GM21423 (cell line): ENCODE measurements at regions not wholly inside any gene's neighbourhood (a gene's known extent, or its start where the extent isn't known, plus 50 kb on each side); places are given as distances from the start of the nearest gene placed in this dataset.

Experiments used
- ATAC-seq: cut with Tn5 transposase; IDR thresholded peaks from one replicate; pipeline ENCODE4 v1.9.1; 2021; ENCODE audit warnings: mild to moderate bottlenecking, moderate library complexity; ENCODE audit not compliant: unreplicated experiment

GRCh38 chr4:177103619-177104018, 206.1 kb upstream of the NEIL3 start:
- no peak for ATAC-seq

DNA sequence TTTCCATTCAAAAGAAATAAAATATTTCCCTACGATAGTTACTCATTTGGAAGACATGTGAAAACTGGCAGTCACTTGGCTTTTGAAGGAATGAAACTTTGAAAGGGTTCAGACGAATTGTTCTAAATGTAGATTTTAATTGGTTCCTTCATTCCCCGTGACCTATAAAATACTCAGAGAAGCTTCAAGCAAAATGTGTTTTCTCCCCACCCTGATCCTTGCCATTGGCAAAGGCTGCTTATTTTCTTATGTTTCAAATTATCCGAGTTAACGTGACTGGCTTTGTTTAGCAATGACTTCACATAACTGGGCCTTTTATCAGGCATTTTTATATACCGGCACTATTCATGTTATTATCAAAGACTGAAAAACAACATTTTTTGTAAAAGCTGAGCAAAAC, 204.1 kb upstream of the NEIL3 start:
- ATAC-seq, result no peak

DNA sequence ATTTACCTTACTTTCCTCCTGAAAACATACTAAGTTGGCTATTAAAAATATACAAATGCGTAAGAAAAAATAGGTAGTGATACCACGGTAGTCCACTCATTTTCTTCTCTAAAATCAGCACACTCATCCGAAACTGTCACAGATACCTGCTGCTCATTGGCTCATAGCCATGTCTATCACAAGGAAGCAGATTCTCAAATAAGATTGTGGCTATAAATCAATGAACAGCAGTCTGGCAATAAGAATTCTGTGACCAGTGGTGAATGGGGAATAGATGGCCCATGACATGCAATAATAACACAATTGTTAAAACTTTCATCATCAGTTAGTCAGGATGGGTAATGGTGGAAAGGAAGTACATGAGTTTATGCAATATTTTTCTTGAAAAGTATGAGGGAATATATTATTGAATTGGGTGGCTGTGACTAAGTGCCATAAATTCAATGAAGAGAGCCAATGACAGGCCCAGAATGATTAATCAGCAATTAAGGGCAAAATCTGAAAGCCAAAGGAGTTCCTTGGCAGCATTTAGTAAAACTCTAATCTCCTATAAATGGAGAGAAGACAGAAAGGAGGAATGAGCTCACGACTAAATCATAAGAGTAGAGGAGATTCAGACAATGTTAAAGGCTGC, 202.3 kb upstream of the NEIL3 start:
- no peak for ATAC-seq

- no peak for ATAC-seq
Measured at GRCh38 chr4:177108708-177109107, 201.0 kb upstream of the NEIL3 start.

DNA sequence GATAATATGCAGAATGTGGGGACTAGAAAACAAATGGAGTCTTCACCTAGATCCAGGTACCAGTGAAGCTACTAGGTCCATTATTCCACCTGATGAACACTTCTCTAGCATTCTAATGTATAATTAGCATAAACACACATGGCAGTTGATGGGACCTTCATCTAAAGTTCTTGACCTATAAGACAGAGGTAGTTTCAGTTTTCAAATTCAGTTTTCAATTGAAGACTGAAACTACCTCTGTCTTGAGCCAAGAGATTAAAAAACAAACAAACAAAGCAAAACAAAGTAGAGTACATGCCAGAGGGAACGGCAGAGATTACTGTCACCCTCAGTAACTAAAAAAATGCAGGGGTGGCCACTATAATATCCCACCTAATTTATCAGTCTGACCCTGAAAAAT, 199.9 kb upstream of the NEIL3 start:
- no peak for ATAC-seq

DNA sequence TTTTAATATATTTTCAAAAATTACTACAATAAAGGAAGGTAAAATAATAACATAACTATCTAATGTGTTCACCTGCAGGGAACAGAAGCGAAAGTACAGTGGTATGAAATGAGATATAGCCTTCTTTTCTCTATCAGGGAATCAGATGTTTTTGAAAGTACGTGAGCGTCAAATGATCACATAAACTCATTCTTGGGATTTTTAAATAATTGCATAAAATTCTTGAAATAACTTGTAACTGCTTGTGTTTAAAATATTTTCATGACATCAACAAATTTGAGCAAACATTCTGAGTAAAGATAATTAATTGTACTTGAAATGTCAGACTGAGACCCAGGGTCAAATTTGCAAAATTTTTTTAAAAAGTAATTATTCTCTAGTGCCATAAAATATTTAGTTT, 193.5 kb upstream of the NEIL3 start:
- no peak for ATAC-seq

DNA sequence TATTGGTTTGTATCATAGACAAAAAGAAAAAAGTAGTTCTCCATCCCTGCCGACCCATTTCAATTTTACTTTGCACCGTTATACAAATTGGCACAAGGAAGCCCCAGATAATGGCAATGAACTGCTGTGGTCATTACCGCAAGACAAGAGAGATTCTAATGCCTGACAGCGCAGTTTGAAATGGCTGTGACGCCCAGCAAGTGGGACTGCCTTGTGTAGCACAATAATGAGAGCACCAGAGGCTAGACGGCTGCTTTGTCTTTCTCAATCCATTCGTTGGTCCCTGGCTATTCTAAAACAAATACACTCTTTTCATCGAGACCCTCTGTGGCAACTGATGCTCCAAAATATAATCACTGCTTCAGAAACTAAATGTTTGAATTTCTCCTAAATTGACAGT, 192.4 kb upstream of the NEIL3 start:
- no peak for ATAC-seq

DNA sequence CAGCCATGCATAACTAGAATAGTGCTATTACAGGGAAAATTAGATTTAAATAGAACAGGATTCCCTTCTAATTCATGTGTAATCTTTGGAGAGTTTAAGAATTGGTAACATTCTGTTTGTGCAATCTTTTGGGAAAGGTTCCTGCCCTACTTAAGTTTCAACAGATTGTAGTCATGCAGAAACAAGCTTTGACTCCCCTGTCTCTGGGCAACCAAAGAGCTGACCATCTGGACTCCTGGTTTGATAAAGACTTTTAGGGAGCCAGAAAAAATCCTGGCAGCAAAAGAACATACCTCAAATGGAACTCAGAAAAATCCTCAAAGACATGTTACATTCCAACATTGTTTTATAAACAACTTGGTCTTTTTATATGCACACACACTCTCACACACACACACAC, 191.1 kb upstream of the NEIL3 start:
- no peak for ATAC-seq

DNA sequence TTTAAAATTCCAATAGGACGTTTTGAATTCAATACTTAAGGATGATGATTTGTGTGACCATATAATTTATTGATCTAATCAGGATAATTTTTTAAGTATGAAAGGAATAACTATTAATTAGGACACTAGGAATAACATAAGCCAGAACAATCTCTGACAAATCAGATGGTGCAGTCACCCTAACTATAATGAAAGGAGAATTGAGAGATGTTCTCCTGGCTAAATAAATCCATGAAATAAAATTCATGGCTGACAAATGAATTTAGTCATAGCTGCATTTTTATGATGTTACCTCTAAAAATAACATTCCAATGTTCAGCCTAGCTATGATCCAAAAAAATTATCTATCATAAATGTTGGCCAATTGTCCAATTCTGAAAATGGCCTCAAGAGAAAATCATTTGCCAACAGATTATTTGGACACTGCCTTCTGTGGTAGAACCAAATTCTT, 190.6 kb upstream of the NEIL3 start:
- ATAC-seq, result no peak

DNA sequence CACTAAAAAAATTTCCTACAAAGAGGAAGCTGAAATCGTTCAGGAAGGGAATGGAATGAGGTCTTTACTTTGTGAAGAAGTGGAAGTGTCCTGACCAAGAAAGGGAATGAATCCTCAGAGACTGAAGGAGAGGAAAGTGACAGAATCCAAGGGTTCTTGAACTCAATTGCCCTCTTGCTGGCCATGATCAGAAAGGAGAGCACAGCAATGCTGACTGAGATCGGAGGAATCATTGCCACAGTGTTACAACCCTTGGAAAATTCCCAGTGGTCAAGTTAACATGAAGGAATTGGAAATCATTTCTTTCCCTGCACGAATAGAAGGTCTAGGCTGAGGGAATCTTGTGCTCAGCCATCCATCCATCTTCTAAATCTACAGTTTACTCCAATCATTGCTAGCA, 190.0 kb upstream of the NEIL3 start:
- no peak for ATAC-seq

- no peak for ATAC-seq
Measured at GRCh38 chr4:177123811-177124210, 185.9 kb upstream of the NEIL3 start.

GRCh38 chr4:177124349-177125064, 185.2 kb upstream of the NEIL3 start:
- ATAC-seq, result no peak

- no peak for ATAC-seq
Measured at GRCh38 chr4:177125656-177126055, 184.0 kb upstream of the NEIL3 start.

- no peak for ATAC-seq
Measured at GRCh38 chr4:177127658-177128057, 182.0 kb upstream of the NEIL3 start.

- no peak for ATAC-seq
Measured at GRCh38 chr4:177128306-177128705, 181.4 kb upstream of the NEIL3 start.

DNA sequence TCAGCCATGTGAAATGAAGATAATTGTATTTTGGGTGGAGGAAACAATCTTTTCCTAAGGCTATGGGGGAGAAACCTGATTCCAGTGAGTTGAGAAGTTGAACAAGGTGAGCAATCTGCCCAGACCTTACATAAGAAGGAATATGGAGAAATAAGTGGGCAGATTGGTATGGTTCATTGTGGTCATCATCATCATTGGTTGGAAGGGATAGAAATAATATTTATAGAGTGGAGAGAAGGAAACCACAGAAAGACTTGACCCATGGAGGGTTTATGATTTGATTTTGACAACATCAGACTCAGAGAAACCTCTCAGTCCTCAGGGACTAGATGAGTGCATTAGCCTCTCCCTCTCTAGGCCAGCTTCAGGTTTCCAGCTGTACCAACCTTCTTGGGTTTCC, 177.9 kb upstream of the NEIL3 start:
- no peak for ATAC-seq

- ATAC-seq, result no peak
Measured at GRCh38 chr4:177147668-177148067, 162.0 kb upstream of the NEIL3 start.

GRCh38 chr4:177155454-177155853, 154.2 kb upstream of the NEIL3 start:
- ATAC-seq, result no peak

- ATAC-seq, result no peak
Measured at GRCh38 chr4:177159600-177159999, 150.1 kb upstream of the NEIL3 start.

DNA sequence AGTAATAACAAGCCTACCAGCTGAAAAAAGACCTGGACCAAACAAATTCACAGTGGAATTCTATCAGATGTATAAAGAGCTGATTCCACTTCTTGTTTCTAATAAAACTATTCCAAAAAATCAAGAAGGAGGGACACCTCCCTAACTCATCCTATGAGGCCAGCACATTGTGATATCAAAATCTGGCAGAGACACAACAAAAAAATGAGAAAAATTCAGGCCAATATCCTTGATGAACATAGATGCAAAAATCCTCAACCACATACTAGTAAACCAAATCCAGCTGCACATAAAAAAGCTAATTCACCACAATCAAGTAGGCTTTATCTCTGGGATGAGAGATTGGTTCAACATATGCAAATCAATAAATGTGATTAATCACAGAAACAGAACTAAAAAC, 147.9 kb upstream of the NEIL3 start:
- ATAC-seq, result no peak

DNA sequence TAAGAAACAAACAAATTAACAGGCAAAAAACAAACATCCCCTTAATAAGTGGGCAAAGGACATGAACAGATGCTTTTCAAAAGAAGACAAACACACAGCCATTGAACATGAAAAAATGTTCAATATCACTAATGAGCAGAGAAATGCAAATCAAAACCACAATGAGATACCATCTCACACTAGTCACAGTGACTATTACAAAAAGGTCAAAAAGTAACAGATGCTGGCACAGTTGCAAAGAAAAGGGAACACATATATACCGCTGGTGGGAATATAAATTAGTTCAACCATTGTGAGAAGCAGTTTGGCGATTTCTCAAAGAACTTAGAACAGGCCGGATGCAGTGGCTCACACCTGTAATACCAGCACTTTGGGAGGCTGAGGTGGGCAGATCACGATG, 146.1 kb upstream of the NEIL3 start:
- ATAC-seq, result no peak

DNA sequence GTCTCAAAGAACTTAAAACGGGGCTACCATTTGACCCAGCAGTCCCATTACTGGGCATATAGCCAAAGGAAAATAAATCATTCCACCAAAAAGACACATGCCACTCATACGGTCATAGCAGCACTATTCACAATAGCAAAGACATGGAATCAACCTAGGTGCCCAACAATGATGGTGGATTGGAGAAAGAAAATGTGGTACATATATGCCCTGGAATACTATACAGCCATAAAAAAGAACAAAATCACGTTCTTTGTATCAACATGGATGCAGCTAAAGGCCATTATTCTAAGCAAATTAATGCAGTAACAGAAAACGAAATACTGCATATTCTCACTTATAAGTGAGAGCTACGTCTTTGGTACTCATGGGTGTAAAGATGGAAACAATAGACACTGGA, 138.1 kb upstream of the NEIL3 start:
- ATAC-seq, result no peak

GRCh38 chr4:177175473-177175872, 134.2 kb upstream of the NEIL3 start:
- ATAC-seq, result no peak
